HG03378 (cell line): ENCODE measurements at regions not wholly inside any gene's neighbourhood (a gene's known extent, or its start where the extent isn't known, plus 50 kb on each side); places are given as distances from the start of the nearest gene placed in this dataset.
"Not testable (repeated sequence)": the region's sequence is repeated elsewhere in the genome, so short reads cannot be mapped to it uniquely, and the experiment has no call there.

Experiments used
- ATAC-seq: cut with Tn5 transposase; IDR thresholded peaks from one replicate; pipeline ENCODE4 v1.9.1; 2021; ENCODE audit warnings: mild to moderate bottlenecking, moderate library complexity; ENCODE audit not compliant: unreplicated experiment

DNA sequence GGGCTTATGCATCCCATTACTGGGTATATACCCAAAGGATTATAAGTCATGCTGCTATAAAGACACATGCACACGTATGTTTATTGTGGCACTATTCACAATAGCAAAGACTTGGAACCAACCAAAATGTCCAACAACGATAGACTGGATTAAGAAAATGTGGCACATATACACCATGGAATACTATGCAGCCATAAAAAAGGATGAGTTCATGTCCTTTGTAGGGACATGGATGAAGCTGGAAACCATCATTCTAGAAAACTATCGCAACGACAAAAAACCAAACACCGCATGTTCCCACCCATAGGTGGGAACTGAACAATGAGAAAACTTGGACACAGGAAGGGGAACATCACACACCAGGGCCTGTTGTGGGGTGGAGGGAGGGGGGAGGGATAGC, 323.3 kb upstream of the FGF16 start:
- not testable (repeated sequence) for ATAC-seq

GRCh38 chrX:77127571-77127970, 319.6 kb upstream of the FGF16 start:
- not testable (repeated sequence) for ATAC-seq

DNA sequence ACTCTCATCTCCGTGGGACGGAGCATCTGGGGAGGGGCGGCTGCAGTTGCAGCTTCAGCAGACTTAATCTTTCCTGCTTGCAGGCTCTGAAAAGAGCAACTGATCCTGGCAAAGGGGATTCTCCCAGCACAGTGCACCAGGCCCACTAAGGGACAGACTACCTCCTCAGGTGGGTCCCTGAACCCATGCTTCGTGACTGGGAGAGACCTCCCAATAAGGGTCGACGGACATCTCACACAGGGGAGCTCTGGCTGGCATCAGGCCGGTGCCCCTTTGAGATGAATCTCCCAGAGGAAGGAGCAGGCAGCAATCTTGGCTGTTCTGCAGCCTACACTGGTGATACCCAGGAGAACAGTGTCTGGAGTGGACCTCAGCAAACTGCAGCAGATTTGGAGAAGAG, 303.3 kb upstream of the FGF16 start:
- ATAC-seq = no peak

GRCh38 chrX:77160301-77160700, 286.9 kb upstream of the FGF16 start:
- ATAC-seq = no peak

- no peak for ATAC-seq
Observed at GRCh38 chrX:77162777-77163176, 284.4 kb upstream of the FGF16 start.

DNA sequence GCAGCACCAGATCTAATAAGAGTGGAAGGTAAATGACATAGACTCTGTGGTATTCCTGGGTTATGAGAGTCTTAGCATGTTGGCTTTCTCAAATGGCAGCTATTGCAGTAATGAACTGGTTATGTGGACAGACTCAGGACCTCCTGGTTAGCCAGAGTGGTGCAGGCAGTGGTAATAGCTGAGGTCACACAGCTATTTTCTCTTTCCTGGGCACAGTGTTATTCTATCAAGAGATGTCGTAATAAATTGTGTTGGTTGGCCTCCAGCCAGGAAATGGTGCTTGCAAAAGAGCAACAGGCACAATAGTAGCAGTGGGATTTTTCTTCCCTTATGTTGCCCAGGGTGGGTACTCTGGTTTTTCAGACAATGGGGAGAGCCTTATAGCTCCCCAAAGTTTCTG, 279.2 kb upstream of the FGF16 start:
- no peak for ATAC-seq

- no peak for ATAC-seq
Observed at GRCh38 chrX:77174680-77175519, 272.3 kb upstream of the FGF16 start.

- ATAC-seq = no peak
Observed at GRCh38 chrX:77200663-77201062, 246.5 kb upstream of the FGF16 start.

- no peak for ATAC-seq
Observed at GRCh38 chrX:77223046-77223445, 224.1 kb upstream of the FGF16 start.

DNA sequence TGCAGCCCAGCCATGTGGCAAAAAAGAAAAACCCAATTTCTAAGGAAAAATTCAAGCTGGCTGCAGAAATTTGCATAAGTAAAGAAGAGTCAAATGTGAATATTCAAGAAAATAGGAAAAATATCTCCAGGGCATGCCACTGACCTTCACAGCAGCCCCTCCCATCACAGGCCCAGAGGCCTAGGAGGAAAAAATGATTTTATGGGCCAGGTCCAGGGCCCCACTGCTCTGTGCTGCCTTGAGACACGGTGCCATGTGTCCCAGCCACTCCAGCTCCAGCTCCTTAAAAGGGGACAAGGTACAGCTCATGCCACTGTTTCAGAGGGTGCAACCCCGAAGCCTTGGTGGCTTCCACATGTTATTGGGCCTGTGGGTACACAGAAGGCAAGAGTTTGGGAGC, 182.7 kb upstream of the FGF16 start:
- ATAC-seq = no peak

DNA sequence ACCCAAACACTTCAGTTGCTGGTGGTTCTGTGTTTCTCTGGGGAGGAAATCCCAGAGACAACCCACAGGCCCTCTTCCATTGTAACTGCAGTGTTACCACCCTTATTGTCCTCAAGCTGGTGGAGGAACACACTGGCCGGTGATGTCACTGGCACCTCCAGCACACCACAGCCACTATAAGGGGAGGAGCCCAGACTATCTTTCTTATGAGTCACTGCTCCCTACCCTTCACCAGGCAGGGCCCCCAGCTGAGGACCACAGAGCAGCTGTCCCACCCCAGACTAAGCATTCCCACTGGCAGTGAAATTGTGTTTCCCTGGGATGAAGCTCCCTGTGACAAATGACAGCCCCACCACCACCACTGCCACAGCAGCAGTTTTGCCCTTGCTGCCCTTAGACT, 171.8 kb upstream of the FGF16 start:
- ATAC-seq = no peak

DNA sequence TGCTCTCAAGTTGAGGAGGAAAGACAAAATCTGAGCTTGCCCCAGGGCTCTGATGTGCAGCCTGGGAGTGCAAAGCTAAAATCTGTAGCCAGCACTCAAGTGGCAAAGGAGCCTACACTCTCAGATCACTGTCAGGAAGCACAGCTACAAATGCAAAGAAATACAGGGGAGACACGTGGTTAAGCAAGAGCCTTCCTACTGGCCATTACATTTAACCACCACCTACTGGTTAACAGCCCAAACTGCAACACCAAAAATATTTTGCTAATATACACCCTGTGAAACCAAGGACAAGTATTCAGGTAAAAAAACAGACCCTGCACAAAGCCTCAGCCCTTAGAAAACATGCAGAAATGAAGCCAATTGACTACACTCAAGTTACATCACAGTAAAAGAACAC, 170.4 kb upstream of the FGF16 start:
- ATAC-seq = no peak

DNA sequence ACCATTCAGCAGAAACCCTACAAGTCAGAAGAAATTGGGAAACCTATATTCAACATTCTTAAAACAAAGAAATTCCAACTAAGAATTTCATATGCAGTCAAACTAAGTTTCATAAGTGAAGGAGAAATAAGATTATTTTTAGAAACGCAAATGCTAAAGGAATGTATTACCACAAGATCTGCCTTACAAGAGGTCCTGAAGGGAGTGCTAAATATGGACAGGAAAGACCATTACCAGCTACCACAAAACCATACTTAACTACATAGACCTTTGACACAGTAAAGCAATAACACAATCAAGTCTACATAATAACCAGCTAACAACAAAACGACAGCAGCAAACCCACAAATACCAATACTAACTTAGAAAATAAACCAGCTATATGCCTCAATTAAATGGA, 169.3 kb upstream of the FGF16 start:
- no peak for ATAC-seq

GRCh38 chrX:77279373-77279772, 167.8 kb upstream of the FGF16 start:
- ATAC-seq = not testable (repeated sequence)

- peak; percentile 67 for ATAC-seq
Observed at GRCh38 chrX:77293331-77293995, 153.7 kb upstream of the FGF16 start.

DNA sequence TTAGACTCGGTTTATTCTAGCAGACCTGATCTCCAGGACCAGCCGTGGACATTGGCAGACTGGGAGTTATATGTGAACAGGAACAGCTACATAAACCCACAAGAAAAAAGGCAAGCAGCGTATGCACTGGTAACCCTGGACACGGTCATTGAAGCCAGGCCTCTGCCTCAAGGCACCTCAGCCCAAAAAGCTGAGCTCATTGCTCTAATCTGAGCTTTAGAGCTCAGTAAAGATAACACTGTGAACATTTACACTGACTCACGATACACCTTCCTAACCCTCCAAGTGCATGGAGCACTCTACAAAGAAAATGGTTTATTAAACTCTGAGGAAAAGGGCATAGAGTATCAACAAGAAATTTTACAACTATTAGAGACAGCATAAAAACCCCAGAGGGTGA, 148.9 kb upstream of the FGF16 start:
- no peak for ATAC-seq

GRCh38 chrX:77298790-77299189, 148.4 kb upstream of the FGF16 start:
- ATAC-seq = no peak

DNA sequence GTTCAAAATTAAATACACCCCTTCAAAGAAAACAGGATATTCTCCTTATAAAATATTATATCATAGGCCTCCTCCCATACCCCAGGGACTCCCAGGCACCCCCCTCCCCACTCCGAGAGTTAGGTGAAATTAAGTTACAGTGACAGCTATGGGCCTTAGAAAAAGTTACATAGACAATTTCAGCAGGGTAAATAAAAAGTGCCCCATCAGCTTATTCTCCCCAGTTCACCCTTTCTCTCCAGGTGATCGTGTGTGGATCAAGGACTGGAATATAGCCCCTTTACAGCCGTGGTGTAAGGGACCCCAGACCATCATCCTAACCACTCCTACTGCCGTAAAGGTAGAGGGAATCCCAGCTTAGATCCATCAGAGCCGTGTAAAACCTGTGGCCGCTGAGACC, 147.6 kb upstream of the FGF16 start:
- no peak for ATAC-seq

DNA sequence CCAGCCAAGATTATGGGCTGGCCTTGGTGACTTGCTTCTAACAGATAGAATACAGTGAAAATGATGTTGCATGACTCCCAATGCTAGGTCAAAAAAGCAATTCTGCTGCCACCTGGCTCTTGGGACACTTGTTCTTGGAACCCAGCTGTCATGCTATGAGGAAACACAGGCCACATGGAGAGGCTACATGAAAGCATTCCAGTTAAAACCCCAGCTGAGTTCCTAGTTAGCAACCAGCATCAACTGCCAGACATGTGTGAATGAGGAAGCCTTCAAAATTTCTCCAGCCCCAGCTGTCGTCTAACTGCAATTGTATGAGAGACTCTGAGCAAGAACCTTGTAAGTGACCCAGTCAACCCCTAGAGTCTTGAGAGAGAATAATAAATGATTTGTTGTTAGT, 105.2 kb upstream of the FGF16 start:
- no peak for ATAC-seq

GRCh38 chrX:77346859-77347258, 100.3 kb upstream of the FGF16 start:
- ATAC-seq = no peak

DNA sequence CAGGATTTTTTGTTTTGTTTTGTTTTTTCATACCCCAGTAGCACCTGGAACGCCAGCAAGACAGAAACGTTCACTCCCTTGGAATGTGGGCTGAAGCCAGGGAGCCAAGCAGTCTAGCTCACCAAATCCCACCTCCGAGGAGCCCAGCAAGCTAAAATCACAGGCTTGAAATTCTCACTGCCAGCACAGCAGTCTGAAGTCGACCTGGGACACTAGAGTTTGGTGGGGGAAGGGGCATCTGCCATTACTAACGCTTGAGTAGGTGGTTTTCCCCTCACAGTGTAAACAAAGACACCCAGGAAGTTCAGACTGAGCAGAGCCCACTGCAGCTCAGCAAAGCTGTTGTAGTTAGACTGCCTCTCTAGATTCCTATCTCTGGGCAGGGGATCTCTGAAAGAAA, 99.6 kb upstream of the FGF16 start:
- no peak for ATAC-seq

GRCh38 chrX:77389891-77390290, 57.3 kb upstream of the FGF16 start:
- no peak for ATAC-seq
